ENCODE measurements at regions not wholly inside any gene's neighbourhood (a gene's known extent, or its start where the extent isn't known, plus 50 kb on each side); places are given as distances from the start of the nearest gene placed in this dataset. TPM values are rescaled to one million over a fixed set of nuclear protein-coding genes. Genes with fewer than 3 reads are reported as not detected.

DNA sequence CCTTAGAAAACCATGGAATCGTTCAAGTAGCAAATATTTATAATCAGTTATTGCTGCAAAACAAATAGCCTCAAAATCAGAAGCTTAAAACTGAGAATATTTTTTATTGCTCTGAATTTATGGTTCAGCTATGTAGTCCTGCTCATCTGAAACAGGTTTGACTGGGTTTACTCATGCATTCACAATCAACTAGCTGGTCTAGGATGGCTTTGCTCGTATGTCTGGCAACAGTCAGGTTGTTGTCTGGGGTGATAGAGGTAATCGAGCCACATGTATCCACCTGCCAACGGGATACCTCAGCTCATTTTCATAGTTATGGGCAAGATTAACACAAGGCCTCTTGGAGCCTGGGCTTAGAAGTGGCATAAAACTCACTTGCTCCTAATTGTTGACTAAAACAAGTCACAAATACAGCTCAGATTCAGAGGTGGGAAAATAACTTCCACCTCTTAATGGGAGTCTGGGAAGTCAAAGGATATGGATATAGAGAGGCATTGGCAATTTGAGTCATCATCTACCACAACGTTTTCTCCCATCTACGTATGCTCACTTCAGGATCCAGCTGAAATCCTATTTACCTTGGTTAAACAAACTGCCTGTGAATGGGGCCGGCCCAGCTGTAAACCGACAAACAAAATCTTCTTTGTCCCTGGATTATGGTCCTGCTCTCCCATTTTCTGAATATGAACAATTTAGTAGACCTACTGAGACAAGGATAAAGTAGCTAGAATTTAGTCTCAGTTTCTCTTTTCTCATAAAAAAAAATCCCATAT, 54.5 kb upstream of the TENT5A start:
- TF ChIP-seq, protein P1, sequence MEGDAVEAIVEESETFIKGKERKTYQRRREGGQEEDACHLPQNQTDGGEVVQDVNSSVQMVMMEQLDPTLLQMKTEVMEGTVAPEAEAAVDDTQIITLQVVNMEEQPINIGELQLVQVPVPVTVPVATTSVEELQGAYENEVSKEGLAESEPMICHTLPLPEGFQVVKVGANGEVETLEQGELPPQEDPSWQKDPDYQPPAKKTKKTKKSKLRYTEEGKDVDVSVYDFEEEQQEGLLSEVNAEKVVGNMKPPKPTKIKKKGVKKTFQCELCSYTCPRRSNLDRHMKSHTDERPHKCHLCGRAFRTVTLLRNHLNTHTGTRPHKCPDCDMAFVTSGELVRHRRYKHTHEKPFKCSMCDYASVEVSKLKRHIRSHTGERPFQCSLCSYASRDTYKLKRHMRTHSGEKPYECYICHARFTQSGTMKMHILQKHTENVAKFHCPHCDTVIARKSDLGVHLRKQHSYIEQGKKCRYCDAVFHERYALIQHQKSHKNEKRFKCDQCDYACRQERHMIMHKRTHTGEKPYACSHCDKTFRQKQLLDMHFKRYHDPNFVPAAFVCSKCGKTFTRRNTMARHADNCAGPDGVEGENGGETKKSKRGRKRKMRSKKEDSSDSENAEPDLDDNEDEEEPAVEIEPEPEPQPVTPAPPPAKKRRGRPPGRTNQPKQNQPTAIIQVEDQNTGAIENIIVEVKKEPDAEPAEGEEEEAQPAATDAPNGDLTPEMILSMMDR (IDR thresholded peaks at IDR 0.05): no peak
- DNase-seq (ENCODE audit: low spot score): no peak
- no peak for ATAC-seq (ENCODE audit: low FRiP score)

DNA sequence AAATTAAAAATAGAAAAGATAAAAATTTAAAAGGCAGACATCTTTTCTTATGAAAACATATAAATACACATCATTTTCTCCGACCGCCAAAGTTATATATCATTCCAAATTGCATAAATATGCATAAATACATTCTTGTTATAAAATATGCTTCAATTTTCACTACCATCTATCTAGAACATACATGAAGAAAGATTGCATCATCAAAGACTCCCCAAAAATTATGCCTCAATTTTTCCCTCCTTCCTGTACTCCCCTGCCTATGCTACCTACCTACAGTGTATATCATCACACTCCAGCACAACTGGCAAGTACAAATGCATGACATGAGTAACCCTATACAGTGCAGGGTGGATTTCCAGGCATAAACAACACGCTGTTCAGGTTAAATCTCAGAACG, 49.9 kb upstream of the TENT5A start:
- TF ChIP-seq, protein P1 (IDR thresholded peaks at IDR 0.05): no peak
- DNase-seq (ENCODE audit: low spot score) (no peak), ATAC-seq (ENCODE audit: low FRiP score) (no peak)

Small RNAs in the stretch of these regions (small RNA-seq; reads per million reads assigned to genes)
- not detected for gene AL360157.1
